ENCODE measurements at regions not wholly inside any gene's neighbourhood (a gene's known extent, or its start where the extent isn't known, plus 50 kb on each side); places are given as distances from the start of the nearest gene placed in this dataset.

DNA sequence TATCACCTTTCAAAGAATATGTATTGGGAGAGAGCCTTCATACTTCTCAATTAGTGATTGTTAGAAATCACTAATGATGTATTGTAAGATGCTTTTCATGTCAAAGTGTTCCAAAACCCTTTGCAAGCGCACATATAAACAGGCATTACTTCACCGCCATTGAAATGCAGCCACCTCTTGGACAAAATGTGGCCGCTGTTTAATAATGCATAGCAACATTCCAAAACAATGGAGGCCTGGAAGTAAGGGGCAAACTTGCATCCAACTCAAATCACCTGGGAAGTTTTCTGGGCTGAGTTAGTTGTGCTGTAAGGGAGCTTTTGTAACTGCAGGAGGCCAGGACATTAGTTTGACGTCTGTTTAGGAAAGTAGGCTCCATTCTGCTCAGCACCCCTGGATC, 438.1 kb downstream of the FGF9 start:
- Mint-ChIP-seq H3K4me1 (peaks cover 19% of the 10 kb centered on the region), H3K27ac (no peak overlapping the region), H3K9me3 (ENCODE audit: insufficient read depth) (no peaks in the 10 kb centered on the region), H3K27me3 (no peaks in the 10 kb centered on the region), H3K4me3 (no peak overlapping the region)
- Histone ChIP-seq H3K27ac (ENCODE audit: low read length in 2 of 2) (no peak overlapping the region), H3K9ac (ENCODE audit: low read length) (no peak overlapping the region), H3K4me2 (replicated peaks; ENCODE audit: low read depth, low read length, poor library complexity, severe bottlenecking) (no peak overlapping the region), H3K4me1 (ENCODE audit: control insufficient read depth in 2 of 2, insufficient read depth in 2 of 2, low read length in 2 of 2) (peaks cover 13% of the 10 kb centered on the region in 2 donors), H3K27me3 (replicated peaks in 1 of 4; ENCODE audit: control extremely low read depth in 1 of 4, control insufficient read depth in 3 of 4, insufficient read depth in 4 of 4, low read length in 3 of 4) (no peaks in the 10 kb centered on the region), H4K20me1 (ENCODE audit: control insufficient read depth, insufficient read depth, low read length, poor library complexity, severe bottlenecking) (no peaks in the 10 kb centered on the region), H2AFZ (ENCODE audit: insufficient read depth, low read depth, low read length, poor library complexity, severe bottlenecking) (no peak overlapping the region), H3K79me2 (ENCODE audit: control insufficient read depth, insufficient read depth, low read length) (no peaks in the 10 kb centered on the region), H3K36me3 (replicated peaks in 1 of 2; ENCODE audit: control extremely low read depth in 1 of 2, control insufficient read depth in 1 of 2, extremely low read depth in 1 of 2, insufficient read depth in 2 of 2, low read length in 1 of 2) (no peaks in the 10 kb centered on the region), H3K4me3 (ENCODE audit: control extremely low read depth in 1 of 5, extremely low read depth in 1 of 5, insufficient read depth in 1 of 5, low read depth in 2 of 5, low read length in 4 of 5) (no peak overlapping the region), H3K9me3 (ENCODE audit: control extremely low read depth in 1 of 3, control insufficient read depth in 2 of 3, insufficient read depth in 1 of 3, low read length in 2 of 3) (peaks cover 0 to 7% (median 0%) of the 10 kb centered on the region in 3 donors)
- intact Hi-C loops (cut with micrococcal nuclease), result no loop called here
- WGBS (ENCODE audit: insufficient coverage), result no CpG with 5 or more reads among the region's 4 CpGs
- no peak for TF ChIP-seq EZH2 (IDR thresholded peaks at IDR 0.05; ENCODE audit: borderline replicate concordance, insufficient read depth, low read depth, low read length, poor library complexity, severe bottlenecking)
- TF ChIP-seq, protein P1, sequence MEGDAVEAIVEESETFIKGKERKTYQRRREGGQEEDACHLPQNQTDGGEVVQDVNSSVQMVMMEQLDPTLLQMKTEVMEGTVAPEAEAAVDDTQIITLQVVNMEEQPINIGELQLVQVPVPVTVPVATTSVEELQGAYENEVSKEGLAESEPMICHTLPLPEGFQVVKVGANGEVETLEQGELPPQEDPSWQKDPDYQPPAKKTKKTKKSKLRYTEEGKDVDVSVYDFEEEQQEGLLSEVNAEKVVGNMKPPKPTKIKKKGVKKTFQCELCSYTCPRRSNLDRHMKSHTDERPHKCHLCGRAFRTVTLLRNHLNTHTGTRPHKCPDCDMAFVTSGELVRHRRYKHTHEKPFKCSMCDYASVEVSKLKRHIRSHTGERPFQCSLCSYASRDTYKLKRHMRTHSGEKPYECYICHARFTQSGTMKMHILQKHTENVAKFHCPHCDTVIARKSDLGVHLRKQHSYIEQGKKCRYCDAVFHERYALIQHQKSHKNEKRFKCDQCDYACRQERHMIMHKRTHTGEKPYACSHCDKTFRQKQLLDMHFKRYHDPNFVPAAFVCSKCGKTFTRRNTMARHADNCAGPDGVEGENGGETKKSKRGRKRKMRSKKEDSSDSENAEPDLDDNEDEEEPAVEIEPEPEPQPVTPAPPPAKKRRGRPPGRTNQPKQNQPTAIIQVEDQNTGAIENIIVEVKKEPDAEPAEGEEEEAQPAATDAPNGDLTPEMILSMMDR (IDR thresholded peaks at IDR 0.05), result no peak
- DNase-seq, result no peak
- ATAC-seq (ENCODE audit: low read depth), result no peak
- ChIA-PET CTCF (interaction anchor here (1.8 kb wide), 1 partner anchor 10 kb away, joined by 5 read pairs; no protein-coding TSS in a partner anchor), POLR2A (no interaction called here)

GRCh38 chr13:22110368-22110767, 439.5 kb downstream of the FGF9 start:
- ATAC-seq (ENCODE audit: low read depth), result no peak
- no peaks in the 10 kb centered on the region for H3K79me2 ChIP-seq (ENCODE audit: control insufficient read depth, insufficient read depth, low read length)
- no peak overlapping the region for H3K9ac ChIP-seq (ENCODE audit: low read length)
- POLR2A ChIA-PET, result no interaction called here
- intact Hi-C loops (cut with micrococcal nuclease), result loop anchor here (5.0 kb wide), 1 partner anchor 438 kb away; the partner anchor contains the start of gene FGF9
- Mint-ChIP-seq H3K27me3 (no peaks in the 10 kb centered on the region), H3K4me3 (no peak overlapping the region), H3K9me3 (ENCODE audit: insufficient read depth) (no peaks in the 10 kb centered on the region), H3K4me1 (peaks cover 29% of the 10 kb centered on the region), H3K27ac (no peak overlapping the region)
- WGBS (ENCODE audit: insufficient coverage), result 100% methylated on average over 4 of the region's 6 CpGs
- no peak for TF ChIP-seq EZH2 (IDR thresholded peaks at IDR 0.05; ENCODE audit: borderline replicate concordance, insufficient read depth, low read depth, low read length, poor library complexity, severe bottlenecking)
- TF ChIP-seq, protein P1 (IDR thresholded peaks at IDR 0.05), result no peak
- H4K20me1 ChIP-seq (ENCODE audit: control insufficient read depth, insufficient read depth, low read length, poor library complexity, severe bottlenecking), result no peaks in the 10 kb centered on the region
- H3K36me3 ChIP-seq (replicated peaks in 1 of 2; ENCODE audit: control extremely low read depth in 1 of 2, control insufficient read depth in 1 of 2, extremely low read depth in 1 of 2, insufficient read depth in 2 of 2, low read length in 1 of 2), result no peaks in the 10 kb centered on the region
- H3K27ac ChIP-seq (ENCODE audit: low read length in 2 of 2), result no peak overlapping the region
- no peak overlapping the region for H3K4me2 ChIP-seq (replicated peaks; ENCODE audit: low read depth, low read length, poor library complexity, severe bottlenecking)
- DNase-seq, result no peak
- peaks cover 22 to 26% of the 10 kb centered on the region in 2 donors for H3K4me1 ChIP-seq (ENCODE audit: control insufficient read depth in 2 of 2, insufficient read depth in 2 of 2, low read length in 2 of 2)
- peaks cover 0 to 7% (median 0%) of the 10 kb centered on the region in 3 donors for H3K9me3 ChIP-seq (ENCODE audit: control extremely low read depth in 1 of 3, control insufficient read depth in 2 of 3, insufficient read depth in 1 of 3, low read length in 2 of 3)
- H2AFZ ChIP-seq (ENCODE audit: insufficient read depth, low read depth, low read length, poor library complexity, severe bottlenecking), result no peak overlapping the region
- no peak overlapping the region for H3K4me3 ChIP-seq (ENCODE audit: control extremely low read depth in 1 of 5, extremely low read depth in 1 of 5, insufficient read depth in 1 of 5, low read depth in 2 of 5, low read length in 4 of 5)
- no peaks in the 10 kb centered on the region for H3K27me3 ChIP-seq (replicated peaks in 1 of 4; ENCODE audit: control extremely low read depth in 1 of 4, control insufficient read depth in 3 of 4, insufficient read depth in 4 of 4, low read length in 3 of 4)
- CTCF ChIA-PET, result no interaction called here

All from B cell (primary cell).